AG04450 (cell line): ENCODE measurements at regions not wholly inside any gene's neighbourhood (a gene's known extent, or its start where the extent isn't known, plus 50 kb on each side); places are given as distances from the start of the nearest gene placed in this dataset.

Experiments
- CTCF ChIA-PET: fragments of 300-600, 350-600 bp; formaldehyde crosslinking; extraction: SDS; loops from one replicate; lab custom pipeline; 2022; ENCODE audit warnings: antibody characterized with exemption, inconsistent platforms; lab: Charles Lee
- POLR2A ChIA-PET: fragments of 350-600 bp; formaldehyde crosslinking; extraction: SDS; loops from one replicate; lab custom pipeline; 2021; ENCODE audit warnings: antibody characterized with exemption, inconsistent platforms; lab: Yijun Ruan, JAX
- DNase-seq: peaks from one replicate; pipeline ENCODE4 v3.0.0-alpha.2; 2011; ENCODE audit warnings: low read depth, low spot score
- H3K27ac ChIP-seq: one replicate; pipeline ENCODE4 v1.5.1; 2012; ENCODE audit warnings: low read depth, low read length, control low read depth
- H3K27me3 ChIP-seq: one replicate; pipeline ENCODE4 v1.6.0; 2012; ENCODE audit warnings: low read length; ENCODE audit not compliant: control insufficient read depth, insufficient read depth
- H3K4me3 ChIP-seq: 2 replicates; pipeline ENCODE4 v1.5.1; 2011; ENCODE audit warnings: mild to moderate bottlenecking, low read depth, low read length, control low read depth
- H3K9me3 ChIP-seq: 2 replicates; pipeline ENCODE4 v1.5.1; 2012; ENCODE audit warnings: low read length; ENCODE audit not compliant: control insufficient read depth, insufficient read depth
- CTCF ChIP-seq: IDR thresholded peaks from 2 replicates; pipeline ENCODE4 v1.5.1; 2011; ENCODE audit warnings: low read depth, low read length, control low read depth, inconsistent platforms

- H3K27me3 ChIP-seq, result no peaks in the 10 kb centered on the region
- DNase-seq, result no peak
- H3K4me3 ChIP-seq, result no peak overlapping the region
- no peak overlapping the region for H3K27ac ChIP-seq
- H3K9me3 ChIP-seq, result no peaks in the 10 kb centered on the region
- CTCF ChIA-PET, result no interaction called here
- POLR2A ChIA-PET, result no interaction called here
- TF ChIP-seq CTCF, result no peak
These were observed 412.1 kb downstream of the TBL1XR1 start for GRCh38 chr3:176785171-176785570.

- no peak overlapping the region for H3K4me3 ChIP-seq
- no peaks in the 10 kb centered on the region for H3K9me3 ChIP-seq
- CTCF ChIA-PET, result no interaction called here
- H3K27ac ChIP-seq, result no peak overlapping the region
- no peak for DNase-seq
- no peaks in the 10 kb centered on the region for H3K27me3 ChIP-seq
- POLR2A ChIA-PET, result no interaction called here
- no peak for TF ChIP-seq CTCF
These were observed 416.5 kb downstream of the TBL1XR1 start for GRCh38 chr3:176780766-176781165.

- POLR2A ChIA-PET, result no interaction called here
These were observed 420.6 kb downstream of the TBL1XR1 start for GRCh38 chr3:176776622-176777175.

GRCh38 chr3:176769547-176770190, 427.6 kb downstream of the TBL1XR1 start:
- no peaks in the 10 kb centered on the region for H3K9me3 ChIP-seq
- CTCF ChIA-PET, result no interaction called here
- no peak overlapping the region for H3K4me3 ChIP-seq
- POLR2A ChIA-PET, result no interaction called here
- DNase-seq, result no peak
- H3K27me3 ChIP-seq, result no peaks in the 10 kb centered on the region
- no peak for TF ChIP-seq CTCF
- no peak overlapping the region for H3K27ac ChIP-seq

More at GRCh38 chr3:176776622-176777175, 420.6 kb downstream of the TBL1XR1 start:
- H3K27ac ChIP-seq, result no peak overlapping the region
- TF ChIP-seq CTCF, result no peak
- no peaks in the 10 kb centered on the region for H3K9me3 ChIP-seq
- DNase-seq, result no peak
- H3K4me3 ChIP-seq, result no peak overlapping the region
- no peaks in the 10 kb centered on the region for H3K27me3 ChIP-seq
- CTCF ChIA-PET, result no interaction called here

GRCh38 chr3:176767385-176767784, 429.9 kb downstream of the TBL1XR1 start:
- peak; percentile 6 for DNase-seq
- POLR2A ChIA-PET, result no interaction called here
- no peak overlapping the region for H3K4me3 ChIP-seq
- no peak for TF ChIP-seq CTCF
- H3K27me3 ChIP-seq, result no peaks in the 10 kb centered on the region
- H3K9me3 ChIP-seq, result no peaks in the 10 kb centered on the region
- CTCF ChIA-PET, result no interaction called here
- no peak overlapping the region for H3K27ac ChIP-seq
